GM19463 (cell line): ENCODE measurements at regions not wholly inside any gene's neighbourhood (a gene's known extent, or its start where the extent isn't known, plus 50 kb on each side); places are given as distances from the start of the nearest gene placed in this dataset.
A peak's percentile ranks its signal among the peaks of the same experiment; 100 is the strongest.

Source experiments
- ATAC-seq: cut with Tn5 transposase; IDR thresholded peaks from one replicate; pipeline ENCODE4 v1.9.1; 2021; ENCODE audit warnings: mild to moderate bottlenecking, moderate library complexity; ENCODE audit not compliant: unreplicated experiment

GRCh38 chr5:112648264-112648663 is 89.4 kb upstream of the APC start:
- no peak for ATAC-seq

DNA sequence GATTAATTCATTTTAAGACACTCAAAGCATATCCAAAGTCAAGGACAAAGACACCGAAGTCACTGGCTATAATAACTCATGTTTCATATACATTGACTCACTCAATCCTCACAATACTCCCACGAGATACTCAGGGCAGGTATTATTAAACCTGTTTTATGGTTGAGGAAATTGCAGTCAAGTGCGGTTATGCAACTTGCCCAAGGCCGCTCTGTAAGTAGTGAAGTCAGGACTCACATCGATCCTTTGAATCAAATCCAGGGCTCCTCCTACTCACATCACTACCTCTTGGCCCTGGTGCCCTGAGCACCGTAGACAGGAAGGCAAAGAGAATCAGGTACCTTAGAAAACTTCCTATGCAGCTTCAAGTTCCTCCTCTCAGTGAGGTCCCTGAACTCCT is 87.8 kb upstream of the APC start:
- ATAC-seq: no peak

DNA sequence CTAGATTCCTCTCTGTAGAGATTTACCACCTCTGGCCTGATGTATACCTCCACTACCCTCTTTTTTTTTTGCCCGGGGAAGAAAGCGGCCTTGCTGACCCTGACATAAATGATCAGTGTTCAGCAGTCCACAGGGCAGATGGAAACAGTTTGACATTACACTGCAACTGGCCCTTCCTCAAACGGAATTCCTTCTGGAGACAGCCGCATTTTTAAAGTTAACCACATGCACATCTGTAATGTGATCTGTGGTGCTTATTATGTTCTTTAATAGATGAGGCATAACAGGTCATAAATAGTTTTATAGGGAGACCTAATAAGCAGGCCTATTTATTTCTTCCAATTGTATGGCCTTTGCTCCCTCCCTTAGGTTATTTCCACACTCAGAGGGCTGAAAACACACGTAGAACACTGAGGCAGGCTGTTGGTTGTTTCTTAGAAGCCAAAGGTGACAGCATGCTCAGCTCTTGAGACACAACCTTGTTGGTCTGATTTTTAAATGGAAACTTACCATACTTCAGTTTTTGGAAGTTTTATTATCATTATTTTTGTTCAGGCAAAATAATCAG is 84.0 kb upstream of the APC start:
- ATAC-seq: no peak

DNA sequence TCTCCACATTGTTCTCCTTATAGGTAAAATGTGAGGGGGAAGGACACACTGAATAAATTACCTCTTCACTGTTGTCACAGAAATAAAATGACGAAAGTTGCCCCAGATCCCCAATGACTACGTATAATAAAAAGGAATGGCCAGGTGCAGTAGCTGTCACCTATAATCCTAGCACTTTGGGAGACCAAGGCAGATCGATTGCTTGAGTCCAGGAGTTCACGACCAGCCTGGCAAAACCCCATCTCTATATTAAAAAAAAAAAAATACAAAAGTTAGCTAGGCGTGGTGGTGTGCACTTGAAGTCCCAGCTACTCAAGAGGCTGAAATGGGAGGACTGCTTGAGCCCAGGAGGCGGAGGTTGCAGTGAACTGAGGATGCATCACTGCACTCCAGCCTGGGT is 82.2 kb upstream of the APC start:
- no peak for ATAC-seq

DNA sequence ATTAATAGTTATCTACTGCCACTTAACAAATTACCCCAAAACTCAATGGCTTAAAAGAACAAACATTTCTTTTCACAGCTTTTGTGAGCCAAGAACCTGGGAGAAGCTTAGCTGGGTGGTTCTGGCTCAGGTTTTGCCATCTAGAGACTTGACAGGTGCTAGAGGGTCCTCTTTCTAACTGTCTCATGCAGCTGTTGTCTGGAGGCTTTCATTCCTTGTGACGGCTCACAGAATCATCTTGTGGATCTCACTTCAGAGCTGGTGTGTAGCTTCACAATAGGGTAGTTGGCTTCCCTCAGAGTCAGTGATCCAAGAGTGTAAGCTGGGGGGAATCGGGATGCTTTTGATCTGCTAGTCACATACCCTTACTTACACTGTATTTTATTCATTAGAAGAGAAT is 81.2 kb upstream of the APC start:
- ATAC-seq: no peak

- ATAC-seq: no peak
Measured at GRCh38 chr5:112657804-112658203, 79.9 kb upstream of the APC start.

DNA sequence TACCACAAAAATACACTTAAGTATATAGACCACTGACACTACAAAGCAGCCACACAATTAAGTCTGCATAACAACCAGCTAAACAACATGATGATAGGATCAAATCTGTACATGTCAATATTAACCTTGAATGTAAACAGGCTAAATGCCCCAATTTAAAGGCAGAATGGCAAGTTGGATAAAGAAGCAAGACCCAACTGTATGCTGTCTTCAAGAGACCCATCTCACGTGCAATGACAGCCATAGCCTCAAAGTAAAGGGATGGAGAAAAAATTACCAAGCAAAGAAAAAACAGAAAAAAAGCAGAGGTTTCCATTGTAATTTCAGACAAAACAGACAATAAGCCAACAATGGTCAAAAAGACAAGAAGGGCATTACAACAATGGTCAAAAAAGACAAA is 77.3 kb upstream of the APC start:
- no peak for ATAC-seq

- no peak for ATAC-seq
Measured at GRCh38 chr5:112663146-112663545, 74.5 kb upstream of the APC start.

GRCh38 chr5:112668016-112668415 is 69.7 kb upstream of the APC start:
- ATAC-seq: no peak

- no peak for ATAC-seq
Measured at GRCh38 chr5:112668911-112669310, 68.8 kb upstream of the APC start.

DNA sequence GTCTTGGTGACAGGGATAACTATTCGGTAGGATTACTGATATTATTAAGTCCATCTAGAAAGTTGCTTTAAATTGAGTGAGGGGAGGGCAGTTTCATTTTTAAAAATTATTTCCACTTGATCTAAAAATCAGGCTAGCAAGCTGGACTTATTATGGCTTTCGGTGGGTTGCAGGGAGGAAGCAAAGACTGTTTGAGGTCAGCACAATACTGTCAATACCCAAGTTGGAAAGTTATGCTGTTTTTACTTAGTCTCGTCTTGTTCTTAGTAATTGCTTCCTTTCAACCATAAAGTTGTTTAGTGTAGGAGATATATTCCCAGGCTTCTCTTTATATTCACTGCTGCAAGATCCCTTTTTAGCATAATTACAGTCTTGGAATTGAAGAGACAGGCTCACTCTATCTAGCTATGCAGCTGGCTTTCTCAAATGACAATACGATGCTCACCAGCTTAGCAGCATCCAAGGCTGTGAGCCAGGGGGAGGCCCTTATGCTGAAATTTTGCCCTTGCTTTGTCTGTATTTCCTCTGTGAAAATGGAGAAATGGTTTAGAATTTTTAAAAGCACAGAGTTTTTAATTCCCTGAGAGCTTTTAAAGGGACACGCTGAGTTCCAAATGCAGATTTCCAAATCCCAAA is 68.2 kb upstream of the APC start:
- no peak for ATAC-seq

DNA sequence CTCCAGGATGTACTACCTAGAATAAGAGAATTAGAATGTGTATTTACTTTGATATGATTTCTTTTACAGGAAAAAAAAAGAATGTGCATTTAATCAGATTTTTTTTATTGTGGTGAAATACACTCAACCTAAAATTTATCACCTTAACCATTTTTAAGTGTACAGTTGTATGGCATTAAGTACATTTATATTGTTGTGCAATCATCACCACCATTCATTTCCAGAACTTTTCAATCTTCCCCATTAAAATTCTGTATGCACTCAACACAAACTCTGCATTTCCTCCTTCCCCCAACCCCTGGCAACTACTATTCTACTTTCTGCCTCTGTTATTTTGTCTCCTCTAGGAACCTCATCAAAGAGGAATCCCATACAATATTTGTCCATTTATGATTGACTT is 66.0 kb upstream of the APC start:
- ATAC-seq: no peak

DNA sequence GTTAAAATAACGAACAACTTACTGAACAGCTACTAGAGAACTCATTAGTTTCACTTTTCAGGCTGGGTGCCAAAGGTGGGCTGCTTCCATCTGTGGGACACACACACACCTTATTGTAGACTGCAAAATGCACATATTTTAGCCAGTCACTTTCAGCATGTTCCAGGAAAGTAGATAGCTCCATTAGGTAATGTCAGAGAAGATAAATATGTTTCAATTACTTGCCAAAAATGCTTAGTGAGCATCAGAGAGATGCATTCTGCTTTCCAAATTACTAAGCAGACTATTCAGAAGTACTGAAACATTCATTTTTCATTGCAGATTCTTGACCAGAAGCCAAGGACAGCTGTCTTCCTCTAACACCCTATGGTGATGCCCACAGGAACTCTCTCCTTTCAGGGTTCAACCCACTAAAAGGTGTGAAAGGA is 56.2 kb upstream of the APC start:
- peak; percentile 79 for ATAC-seq

GRCh38 chr5:112682621-112683061 is 55.0 kb upstream of the APC start:
- ATAC-seq: no peak

- no peak for ATAC-seq
Measured at GRCh38 chr5:112684121-112684520, 53.6 kb upstream of the APC start.

DNA sequence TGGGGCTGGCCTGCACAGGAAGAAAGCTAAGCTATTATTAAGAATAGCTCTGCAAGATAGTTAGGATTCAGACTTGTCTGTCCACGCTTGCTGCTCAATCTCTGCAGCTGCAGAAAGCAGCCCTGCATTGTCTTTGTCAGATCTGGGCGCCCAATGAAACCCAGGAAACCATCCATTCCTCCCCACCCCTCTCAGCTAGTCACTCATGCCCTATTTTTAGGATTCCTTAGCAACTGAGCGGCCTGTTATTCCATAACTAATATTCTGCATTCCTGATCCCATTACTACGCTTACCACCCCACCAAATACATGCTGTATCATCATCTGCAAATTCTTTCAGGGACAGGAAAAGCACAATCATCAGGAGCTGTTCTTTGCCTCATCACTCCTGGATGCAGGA is 52.9 kb upstream of the APC start:
- no peak for ATAC-seq

DNA sequence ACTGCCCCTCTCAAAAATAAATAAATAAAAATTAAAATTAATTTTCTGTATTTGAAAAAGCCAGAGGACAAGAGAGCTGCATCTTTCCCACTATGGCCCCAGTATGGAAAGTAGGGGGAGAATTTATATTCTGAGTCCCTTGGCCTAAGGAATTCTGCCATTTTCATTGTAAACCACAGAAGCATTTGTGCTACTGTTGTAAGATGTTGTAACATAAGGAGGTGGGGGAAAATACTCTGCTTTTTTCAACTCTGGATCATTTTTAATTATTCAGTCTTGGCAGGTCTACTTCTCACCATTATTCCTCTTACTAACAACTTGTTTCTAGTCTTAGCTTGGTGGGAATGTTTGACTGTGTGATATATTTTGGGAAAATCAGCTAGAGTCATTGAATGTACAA is 52.3 kb upstream of the APC start:
- ATAC-seq: no peak

GRCh38 chr5:112685931-112686330 is 51.8 kb upstream of the APC start:
- ATAC-seq: no peak

GRCh38 chr5:112686675-112687074 is 51.0 kb upstream of the APC start:
- ATAC-seq: no peak

DNA sequence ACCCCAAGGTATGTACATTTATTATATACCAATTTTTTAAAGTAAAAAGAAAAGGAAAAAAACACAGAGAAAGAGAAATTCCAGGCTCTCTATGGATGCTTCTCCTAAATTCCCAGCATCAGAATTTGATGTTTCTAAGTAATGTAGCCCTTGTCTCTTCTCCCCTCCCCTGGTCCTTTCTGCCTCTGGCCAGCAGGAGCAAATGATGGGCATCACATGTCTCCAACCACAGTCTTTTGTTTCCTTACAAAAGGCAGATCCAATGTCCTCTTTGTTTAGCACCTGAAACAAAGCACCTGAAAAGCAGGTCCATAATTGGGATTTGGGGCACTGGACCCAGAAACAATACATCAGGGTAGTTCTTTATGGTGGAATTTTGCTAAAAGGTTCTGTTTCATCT is 50.4 kb upstream of the APC start:
- ATAC-seq: no peak
